NCI-H82 (cell line): ENCODE measurements at regions not wholly inside any gene's neighbourhood (a gene's known extent, or its start where the extent isn't known, plus 50 kb on each side); places are given as distances from the start of the nearest gene placed in this dataset.
A peak's percentile ranks its signal among the peaks of the same experiment; 100 is the strongest.

Experiments
- DNase-seq: peaks from one replicate; lab custom pipeline; 2025; lab: John Stamatoyannopoulos, UW

- peak; percentile 57 for DNase-seq
Observed at GRCh38 chr2:136468799-136469369, 296.5 kb upstream of the THSD7B start.

GRCh38 chr2:136452528-136452927, 312.8 kb upstream of the THSD7B start:
- no peak for DNase-seq

GRCh38 chr2:136448986-136449780, 316.2 kb upstream of the THSD7B start:
- DNase-seq = no peak

- no peak for DNase-seq
Observed at GRCh38 chr2:136448432-136448831, 316.9 kb upstream of the THSD7B start.

GRCh38 chr2:136444323-136444722, 321.0 kb upstream of the THSD7B start:
- no peak for DNase-seq

GRCh38 chr2:136443661-136444060, 321.7 kb upstream of the THSD7B start:
- no peak for DNase-seq

GRCh38 chr2:136441979-136442714, 323.2 kb upstream of the THSD7B start:
- no peak for DNase-seq

- peak; percentile 36 for DNase-seq
Observed at GRCh38 chr2:136439064-136439676, 321.2 kb upstream of the CXCR4 start.

GRCh38 chr2:136437461-136437860, 319.5 kb upstream of the CXCR4 start:
- no peak for DNase-seq

- DNase-seq = peak; percentile 29
Observed at GRCh38 chr2:136436936-136437335, 319.0 kb upstream of the CXCR4 start.

- DNase-seq = no peak
Observed at GRCh38 chr2:136434251-136434715, 316.3 kb upstream of the CXCR4 start.

GRCh38 chr2:136433261-136433660, 315.3 kb upstream of the CXCR4 start:
- no peak for DNase-seq

- DNase-seq = no peak
Observed at GRCh38 chr2:136424112-136424511, 306.2 kb upstream of the CXCR4 start.

- DNase-seq = peak; percentile 90
Observed at GRCh38 chr2:136423516-136423996, 305.6 kb upstream of the CXCR4 start.

GRCh38 chr2:136422512-136422911, 304.6 kb upstream of the CXCR4 start:
- no peak for DNase-seq

GRCh38 chr2:136420346-136420745, 302.4 kb upstream of the CXCR4 start:
- DNase-seq = no peak

GRCh38 chr2:136411946-136412345, 294.0 kb upstream of the CXCR4 start:
- no peak for DNase-seq

- DNase-seq = no peak
Observed at GRCh38 chr2:136410673-136411072, 292.7 kb upstream of the CXCR4 start.

GRCh38 chr2:136408795-136409194, 290.8 kb upstream of the CXCR4 start:
- DNase-seq = no peak

- no peak for DNase-seq
Observed at GRCh38 chr2:136407952-136408318, 290.0 kb upstream of the CXCR4 start.

GRCh38 chr2:136407117-136407951, 289.4 kb upstream of the CXCR4 start:
- DNase-seq = peak; percentile 73
